ENCODE measurements at regions not wholly inside any gene's neighbourhood (a gene's known extent, or its start where the extent isn't known, plus 50 kb on each side); places are given as distances from the start of the nearest gene placed in this dataset.
"Not testable (repeated sequence)": the region's sequence is repeated elsewhere in the genome, so short reads cannot be mapped to it uniquely, and the experiment has no call there.

DNA sequence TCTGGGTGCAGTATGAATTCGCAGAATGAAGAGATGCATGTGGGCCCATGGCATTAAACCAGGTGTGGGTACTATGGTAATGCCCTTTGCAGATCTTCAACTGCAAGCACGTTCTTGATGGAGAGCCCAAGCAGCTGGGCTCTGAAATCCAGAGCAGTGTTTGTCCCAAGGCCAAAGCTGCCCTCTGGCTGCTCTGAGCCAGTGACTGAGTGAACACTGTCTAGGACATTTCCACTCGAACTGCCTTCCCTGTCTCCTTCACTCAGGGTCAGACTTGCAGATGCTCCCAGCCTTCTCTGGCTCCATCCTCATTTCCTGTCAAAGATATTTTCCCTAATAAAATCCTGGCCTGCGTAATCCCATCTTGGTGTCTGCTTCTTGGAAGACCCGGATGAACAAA, 80.2 kb upstream of the GJB6 start:
- no peak for DNase-seq (ENCODE audit: low read depth)

DNA sequence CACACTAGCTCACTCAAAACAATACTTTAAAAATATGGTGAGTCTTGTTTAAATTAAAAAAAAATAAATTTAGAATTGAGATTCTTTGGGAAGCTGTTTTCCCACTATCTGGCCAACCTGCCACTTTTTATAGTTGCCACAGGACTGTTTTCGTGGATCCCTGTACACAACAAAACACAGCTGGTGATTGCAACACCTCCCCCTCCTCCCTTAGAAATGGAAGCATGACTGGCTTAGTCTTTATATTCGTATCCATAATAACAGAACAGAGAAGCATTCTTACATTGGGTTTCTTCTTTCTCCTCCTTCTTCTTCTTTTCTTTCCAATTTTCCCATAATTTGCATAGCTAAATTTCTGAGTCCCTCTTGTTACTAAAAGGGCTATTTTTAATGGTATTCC, 79.5 kb upstream of the GJB6 start:
- DNase-seq (ENCODE audit: low read depth), result no peak

DNA sequence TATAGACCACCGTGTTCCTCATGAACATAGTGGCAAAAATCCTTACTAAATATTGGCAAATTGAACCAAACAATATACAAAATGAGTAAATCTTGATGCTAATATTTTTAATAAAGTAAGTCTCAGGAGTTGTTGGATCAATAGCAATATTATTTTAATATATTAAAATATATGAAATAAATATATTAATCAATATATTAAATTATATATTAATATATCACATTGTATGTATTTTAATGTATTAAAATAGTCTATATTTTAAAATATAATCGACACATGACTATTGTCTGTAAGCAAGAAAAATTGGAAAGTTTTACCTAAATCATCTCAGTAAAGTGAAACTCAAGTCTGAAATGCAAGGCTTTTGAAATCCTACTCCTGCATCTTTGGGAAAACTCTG, 78.9 kb upstream of the GJB6 start:
- DNase-seq (ENCODE audit: low read depth), result no peak

DNA sequence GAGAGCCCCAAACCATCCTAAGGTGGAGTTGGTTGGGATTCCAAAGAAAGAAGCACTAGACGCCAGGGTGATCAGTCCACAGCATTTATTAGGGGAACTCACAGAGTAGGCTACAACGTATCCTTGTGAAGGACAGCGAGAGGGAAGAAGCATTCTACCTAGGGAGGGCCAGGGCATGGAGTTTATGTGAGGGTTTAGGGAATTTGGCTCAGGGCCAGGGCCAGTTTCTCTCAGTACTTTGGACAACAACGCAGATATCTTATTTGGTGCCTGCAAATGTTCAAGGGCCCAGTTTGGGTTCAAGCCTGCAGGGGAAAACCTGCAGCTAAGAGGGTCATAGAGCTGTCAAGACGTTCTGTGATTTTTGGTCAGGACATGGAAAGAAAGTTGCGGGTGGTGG, 73.9 kb upstream of the GJB6 start:
- DNase-seq (ENCODE audit: low read depth), result no peak

DNA sequence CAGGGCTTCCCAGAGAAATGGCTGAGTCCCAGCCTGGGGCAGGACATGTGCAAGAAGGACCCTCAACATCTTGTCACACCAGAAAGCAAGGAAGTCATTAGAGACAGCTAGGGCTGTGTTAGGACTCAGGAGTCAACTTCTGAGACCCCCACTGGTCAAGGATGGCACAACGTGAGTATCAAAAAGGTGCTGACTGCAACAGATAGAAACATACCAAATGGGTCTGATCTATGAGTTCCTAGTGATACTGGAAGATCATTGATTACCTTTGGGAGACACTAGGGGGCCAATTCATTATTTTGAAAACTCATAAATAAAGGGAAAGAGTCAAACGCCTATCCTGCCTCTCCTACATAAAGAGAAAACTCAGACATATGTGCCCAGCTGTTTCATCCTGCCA, 73.5 kb upstream of the GJB6 start:
- DNase-seq (ENCODE audit: low read depth), result no peak

DNA sequence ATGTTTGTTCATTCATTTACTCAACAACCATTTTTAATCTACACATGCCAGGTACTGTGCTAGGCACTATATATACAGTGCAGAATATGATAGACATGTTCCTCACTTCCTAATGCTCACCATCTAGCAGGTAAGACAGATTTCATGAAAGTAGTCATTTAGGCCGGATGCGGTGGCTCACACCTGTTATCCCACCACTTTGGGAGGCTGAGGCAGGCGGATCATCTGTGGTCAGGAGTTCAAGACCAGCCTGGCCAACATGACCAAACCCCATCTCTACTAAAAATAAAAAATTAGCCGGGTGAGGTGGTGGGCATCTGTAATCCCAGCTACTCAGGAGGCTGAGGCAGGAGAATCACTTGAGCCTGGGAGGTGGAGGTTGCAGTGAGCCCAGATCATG, 71.9 kb upstream of the GJB6 start:
- not testable (repeated sequence) for DNase-seq (ENCODE audit: low read depth)

DNA sequence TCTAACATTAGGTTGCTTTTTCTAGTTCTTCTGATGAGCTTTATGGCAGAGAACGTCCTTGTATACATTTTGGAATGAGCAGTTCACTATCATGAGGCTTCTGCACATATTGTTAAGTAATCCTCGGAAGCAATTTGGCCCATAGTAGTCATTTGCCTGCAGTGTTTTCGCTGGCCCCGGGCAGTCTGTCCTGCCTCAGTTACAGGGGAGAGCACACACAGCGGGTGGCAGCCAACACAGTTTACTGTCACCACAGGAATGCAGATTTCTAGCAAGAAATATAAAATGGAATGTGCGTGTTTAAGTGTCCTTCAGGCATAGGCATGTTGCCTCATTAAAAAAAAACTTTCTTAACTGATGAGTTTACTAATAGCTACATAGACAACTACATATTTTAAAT, 71.5 kb upstream of the GJB6 start:
- peak; percentile 76 for DNase-seq (ENCODE audit: low read depth)

DNA sequence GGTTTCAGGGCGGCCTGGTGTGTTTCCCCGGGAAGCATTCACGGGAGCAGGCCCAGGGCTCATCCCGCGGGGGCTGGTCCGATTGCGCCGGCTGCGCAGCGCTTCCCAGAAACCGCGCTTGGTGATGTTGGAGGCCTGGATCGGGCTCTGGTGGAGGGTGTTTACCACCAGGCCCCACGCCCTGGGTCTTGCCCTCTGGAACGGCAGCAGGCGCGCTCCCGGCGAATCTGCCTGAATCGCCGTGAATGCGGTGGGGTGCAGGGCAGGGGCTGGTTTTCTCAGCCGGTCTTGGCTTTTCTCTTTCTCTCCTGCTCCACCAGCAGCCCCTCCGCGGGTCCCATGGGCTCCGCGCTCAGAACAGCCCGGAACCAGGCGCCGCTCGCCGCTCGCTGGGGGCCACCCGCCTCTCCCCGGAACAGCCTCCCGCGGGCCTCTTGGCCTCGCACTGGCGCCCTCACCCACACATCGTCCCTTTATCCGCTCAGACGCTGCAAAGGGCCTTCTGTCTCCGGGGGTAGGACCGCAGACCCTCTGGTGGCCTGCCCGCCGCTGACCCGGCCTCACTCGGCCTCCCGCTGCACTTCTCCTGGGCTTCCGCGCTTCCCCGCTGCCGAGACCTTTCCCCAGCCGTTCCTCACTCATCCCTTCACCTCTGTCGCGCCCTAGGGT, 69.4 kb upstream of the GJB6 start:
- no peak for DNase-seq (ENCODE audit: low read depth)

DNA sequence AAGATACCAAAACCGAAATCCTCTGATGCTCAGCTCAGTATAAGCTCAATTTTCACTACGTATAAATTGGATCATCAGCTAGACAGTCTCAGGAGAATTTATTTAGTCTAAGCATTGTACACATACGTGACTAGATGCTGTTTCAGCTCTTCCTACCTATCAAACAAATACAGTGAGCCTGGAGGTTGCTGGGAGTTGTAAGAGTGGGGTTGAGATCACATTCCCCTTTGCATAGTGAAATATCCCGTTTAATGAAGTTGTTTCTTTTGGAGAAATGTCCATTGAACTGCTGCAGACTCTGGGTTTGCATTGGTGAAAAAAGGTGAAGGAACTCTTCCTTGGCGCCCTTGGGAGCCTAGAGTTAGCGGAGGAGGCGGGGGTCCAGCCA, 68.9 kb upstream of the GJB6 start:
- no peak for DNase-seq (ENCODE audit: low read depth)

DNA sequence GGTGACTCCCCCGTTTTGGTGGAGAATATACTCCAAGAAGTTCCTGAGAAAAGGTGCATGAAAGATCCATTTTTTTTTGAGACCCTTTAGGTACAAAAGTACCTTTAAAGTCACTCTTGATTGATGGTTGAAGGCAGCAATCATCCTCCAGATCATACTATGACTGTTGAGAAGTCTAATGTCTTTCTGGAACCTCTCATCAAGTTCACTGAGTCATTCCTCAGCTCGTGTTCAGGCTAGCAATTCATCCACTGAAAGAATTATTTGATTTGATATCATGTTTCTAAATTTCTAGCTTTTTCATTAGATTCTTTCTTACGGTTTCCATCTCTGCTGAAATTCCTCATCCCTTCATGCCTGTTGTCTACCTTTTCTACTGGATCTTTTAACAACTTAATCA, 65.1 kb upstream of the GJB6 start:
- DNase-seq (ENCODE audit: low read depth), result no peak

DNA sequence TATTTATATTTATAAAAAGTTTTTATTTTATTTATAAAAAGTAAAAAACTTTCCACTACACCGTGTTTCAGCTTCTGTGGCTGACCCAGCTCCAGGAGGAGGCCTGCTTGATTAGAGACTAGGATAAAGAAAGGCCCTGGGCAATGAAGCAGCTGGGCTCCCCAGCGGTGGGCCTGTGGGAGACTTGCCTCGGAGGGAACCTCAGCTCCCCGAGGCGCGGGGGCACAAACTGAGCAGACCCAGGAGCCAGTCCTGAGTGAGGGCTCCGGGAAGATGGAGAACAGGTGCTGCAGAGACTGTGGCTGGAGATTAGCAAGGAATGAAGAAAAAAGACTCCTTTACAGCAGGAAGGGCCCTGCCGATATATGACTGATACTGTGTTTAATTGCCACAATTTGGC, 63.8 kb upstream of the GJB6 start:
- DNase-seq (ENCODE audit: low read depth), result no peak

DNA sequence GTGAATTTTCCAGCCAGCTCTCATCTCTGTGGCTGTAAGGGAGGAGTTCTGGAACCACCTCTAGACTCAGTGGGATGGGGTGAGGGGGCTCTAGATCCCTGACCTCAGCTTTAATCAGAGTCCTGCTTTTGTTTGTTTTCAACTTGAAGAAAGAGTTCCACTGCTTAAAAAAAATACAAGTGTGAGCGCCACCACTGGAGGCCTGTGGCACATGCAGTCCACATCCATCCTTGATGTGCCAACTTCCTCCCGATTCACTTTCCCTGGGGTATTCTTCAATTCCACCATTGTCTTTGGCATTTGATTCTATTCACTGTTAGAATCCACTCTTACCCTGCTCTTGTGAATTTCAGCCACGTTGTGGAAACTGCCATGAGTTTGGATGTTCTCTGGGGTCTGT, 62.4 kb upstream of the GJB6 start:
- no peak for DNase-seq (ENCODE audit: low read depth)

DNA sequence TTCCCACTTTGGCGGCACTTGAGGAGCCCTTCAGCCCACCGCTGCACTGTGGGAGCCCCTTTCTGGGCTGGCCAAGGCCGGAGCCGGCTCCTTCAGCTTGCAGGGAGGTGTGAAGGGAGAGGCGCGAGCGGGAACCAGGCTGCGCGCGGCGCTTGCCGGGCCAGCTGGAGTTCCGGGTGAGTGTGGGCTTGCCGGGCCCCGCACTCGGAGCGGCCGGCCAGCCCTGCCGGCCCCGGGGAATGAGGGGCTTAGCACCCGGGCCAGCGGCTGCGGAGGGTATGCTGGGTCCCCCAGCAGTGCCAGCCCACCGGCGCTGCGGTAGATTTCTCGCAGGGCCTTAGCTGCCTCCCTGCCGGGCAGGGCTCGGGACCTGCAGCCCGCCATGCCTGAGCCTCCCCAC, 60.2 kb upstream of the GJB6 start:
- DNase-seq (ENCODE audit: low read depth), result not testable (repeated sequence)

DNA sequence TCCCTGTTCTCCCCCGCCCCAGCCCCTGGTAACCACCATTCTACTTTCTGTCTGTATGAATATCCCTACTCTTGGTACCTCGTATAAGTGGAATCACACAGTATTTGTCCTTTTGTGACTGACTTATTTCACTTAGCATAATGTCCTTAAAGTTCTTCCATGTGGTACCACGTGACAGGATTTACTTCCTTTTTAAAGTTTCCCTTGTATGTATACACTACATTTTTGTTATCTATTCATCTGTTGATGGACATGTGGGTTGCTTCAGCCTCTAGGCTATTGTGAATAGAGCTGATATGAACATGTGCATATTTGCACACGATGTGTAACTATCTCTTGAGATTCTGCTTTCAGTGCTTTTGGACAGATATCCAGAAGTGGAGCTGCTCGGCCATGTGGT, 59.6 kb upstream of the GJB6 start:
- no peak for DNase-seq (ENCODE audit: low read depth)

DNA sequence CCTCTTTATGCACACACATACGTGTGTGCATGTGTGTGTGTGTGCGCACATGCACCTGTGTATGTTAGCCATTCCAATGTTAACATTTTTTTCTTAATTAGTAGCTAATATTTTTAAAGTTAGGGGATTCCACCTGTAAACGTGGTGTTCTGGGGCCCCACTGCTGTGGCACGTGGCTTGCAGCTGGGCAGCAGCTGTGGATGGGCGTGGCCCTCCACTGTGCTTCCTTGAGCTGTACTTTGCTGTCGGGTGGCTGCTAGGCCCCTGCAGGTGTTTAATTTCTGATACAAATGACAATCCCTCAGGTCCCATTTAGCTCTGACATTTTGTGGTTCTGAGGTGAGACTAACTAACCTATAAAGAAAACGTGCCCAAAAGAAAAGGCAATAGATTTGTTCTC, 58.9 kb upstream of the GJB6 start:
- DNase-seq (ENCODE audit: low read depth), result no peak

DNA sequence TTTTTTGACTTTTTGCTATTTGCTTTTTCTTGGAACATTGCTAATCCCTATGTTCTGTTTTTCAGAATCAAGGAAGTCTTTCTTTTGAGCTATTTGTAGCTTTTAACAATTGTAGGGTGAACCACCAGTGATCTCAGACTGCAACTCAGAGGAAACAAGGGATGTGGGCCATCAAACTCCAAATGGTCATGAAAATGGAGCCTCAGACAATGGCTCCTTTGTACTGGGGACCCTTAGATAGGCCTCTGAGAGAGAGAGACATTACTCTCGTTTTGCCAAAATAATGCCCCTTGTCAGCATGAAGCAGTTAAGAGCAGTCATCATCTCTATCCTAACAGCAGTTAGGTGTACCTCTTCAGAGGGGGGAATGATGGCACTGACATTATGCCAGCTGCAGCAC, 56.4 kb upstream of the GJB6 start:
- no peak for DNase-seq (ENCODE audit: low read depth)

DNA sequence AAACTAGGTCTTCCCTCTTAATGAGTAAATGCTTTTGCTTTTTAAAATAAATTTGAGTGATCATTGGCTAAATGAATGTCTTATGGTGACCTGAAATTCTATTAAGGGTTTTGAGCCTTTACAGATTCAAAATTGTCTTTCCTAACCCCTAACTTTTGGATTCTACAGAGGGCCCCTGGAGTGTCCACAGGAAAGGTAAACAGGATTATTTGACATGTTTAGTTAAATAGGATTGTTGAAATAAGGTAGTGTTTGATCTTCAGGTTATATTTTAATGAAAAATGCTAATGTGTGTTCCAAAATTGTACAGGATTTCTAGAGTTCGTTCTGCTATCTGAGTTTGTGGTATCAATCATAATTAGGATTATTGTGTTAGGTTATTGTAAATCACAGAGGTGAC, 55.9 kb upstream of the GJB6 start:
- no peak for DNase-seq (ENCODE audit: low read depth)

DNA sequence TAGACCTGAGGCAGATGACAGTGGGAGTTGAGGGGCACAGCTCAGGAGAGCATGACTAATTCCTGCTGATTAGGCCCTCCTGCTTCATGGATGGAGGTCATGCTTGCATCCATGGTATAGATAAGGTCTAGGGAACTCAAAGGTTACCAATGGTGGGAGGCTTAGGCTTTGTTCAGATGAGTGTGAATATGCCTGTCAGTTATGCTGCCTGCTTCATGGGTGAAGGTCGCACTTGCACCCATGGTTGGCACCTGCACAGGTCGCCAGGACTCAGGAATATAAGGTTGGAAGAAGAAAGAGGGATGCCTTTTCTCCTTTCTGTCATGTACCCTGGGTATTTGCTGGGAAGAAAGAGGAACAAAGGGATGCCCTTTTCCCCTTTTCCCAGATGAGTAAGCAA, 53.4 kb upstream of the GJB6 start:
- no peak for DNase-seq (ENCODE audit: low read depth)
